Kidney (tissue), 13 donors: ENCODE measurements at regions not wholly inside any gene's neighbourhood (a gene's known extent, or its start where the extent isn't known, plus 50 kb on each side); places are given as distances from the start of the nearest gene placed in this dataset.

Experiments
- DNase-seq, 5 donors: peaks; one replicate each; pipeline ENCODE4 v3.0.0-alpha.2; 2013 to 2020
- FAIRE-seq: peaks from 2 replicates; lab custom pipeline; 2012; peaks lifted over from hg19 to GRCh38; lab: Jason Lieb, UNC
- H3K27ac ChIP-seq, 2 donors: one replicate each; pipeline ENCODE4 v1.7.0; 2013; ENCODE audit warnings: low read depth in 2 of 2, low read length in 2 of 2, inconsistent platforms in 1 of 2
- H3K27me3 ChIP-seq: one replicate; pipeline ENCODE4 v1.7.1; 2013; ENCODE audit warnings: low read length, inconsistent platforms; ENCODE audit not compliant: control insufficient read depth, insufficient read depth
- H3K36me3 ChIP-seq, 3 donors: one replicate each; pipeline versions ENCODE4 v1.7.0 to v1.7.1; 2013; ENCODE audit warnings: low read length in 3 of 3, control low read depth in 1 of 3, inconsistent platforms in 1 of 3; ENCODE audit not compliant: insufficient read depth in 3 of 3, control insufficient read depth in 2 of 3
- H3K4me1 ChIP-seq, 3 donors: one replicate each; pipeline versions ENCODE4 v1.7.0 to v1.7.1; 2013; ENCODE audit warnings: low read length in 3 of 3, inconsistent platforms in 1 of 3, low read depth in 1 of 3; ENCODE audit not compliant: control insufficient read depth in 2 of 3, insufficient read depth in 2 of 3
- H3K4me3 ChIP-seq, 3 donors: one replicate each; pipeline versions ENCODE4 v1.7.0 to v1.8.1; 2013; ENCODE audit warnings: low read length in 3 of 3, control low read depth in 1 of 3, inconsistent platforms in 1 of 3
- H3K9ac ChIP-seq, 3 donors: one replicate each; pipeline versions ENCODE4 v1.7.0 to v1.7.1; 2013; ENCODE audit warnings: low read length in 3 of 3, control low read depth in 1 of 3, inconsistent platforms in 1 of 3
- H3K9me3 ChIP-seq, 3 donors: one replicate each; pipeline versions ENCODE4 v1.7.0 to v1.7.1; 2013; ENCODE audit warnings: low read length in 3 of 3, control low read depth in 1 of 3, inconsistent platforms in 1 of 3; ENCODE audit not compliant: control insufficient read depth in 2 of 3, insufficient read depth in 1 of 3
- intact Hi-C: fragments of 100-400 bp; cut with DNase I; formaldehyde crosslinking; loops from one replicate; pipeline ENCODE4 v1.11.1; 2022
- TF ChIP-seq, protein P1 (sequence below): IDR thresholded peaks from 3 replicates; pipeline ENCODE4 v1.5.1; 2012; ENCODE audit warnings: mild to moderate bottlenecking, moderate library complexity, borderline replicate concordance; ENCODE audit not compliant: insufficient read depth; ENCODE audit errors: extremely low read depth
- donor health status: control.
- donor health status: control.
- donor health status: control.
- donor health status: control.
- donor health status: control.
- donor health status: DM: yes; HTN: yes; CAD: no.
- donor health status: Normal renal cell carcinoma (clear cell type).

DNA sequence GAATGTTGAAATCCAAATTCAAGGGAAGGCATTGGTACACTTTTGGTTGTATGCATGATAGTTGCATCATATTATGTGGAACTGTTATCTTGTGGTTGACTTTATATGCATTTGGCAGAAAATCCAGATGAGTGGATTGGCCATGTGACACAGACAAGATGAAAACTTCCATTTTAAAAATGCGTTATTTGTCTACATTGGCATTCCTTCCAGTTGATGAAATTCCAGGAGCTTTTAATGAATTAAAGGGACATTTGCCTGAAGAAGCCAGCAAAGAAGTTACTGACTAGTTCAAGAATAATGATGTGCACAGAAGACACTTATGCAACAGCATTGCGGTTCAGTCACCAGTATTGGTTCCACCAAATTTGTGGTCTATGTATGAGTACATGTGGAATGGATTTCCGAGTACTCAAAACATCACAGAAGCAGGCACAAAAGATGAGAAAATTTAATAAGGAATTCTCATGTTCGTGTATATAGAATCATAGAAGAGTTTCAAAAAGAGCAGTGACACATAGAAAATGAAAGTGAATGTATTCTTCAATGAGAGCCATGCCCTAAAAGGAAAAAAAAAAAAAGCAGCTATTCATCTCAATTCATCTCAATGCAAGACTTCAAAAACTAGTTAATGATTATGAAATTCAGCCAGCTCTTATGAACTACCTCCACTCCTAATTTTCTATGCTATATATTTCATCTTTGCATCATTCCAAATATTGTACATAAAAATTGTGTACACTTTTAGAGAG is 232.1 kb downstream of the RBM43 start:
- no peaks in the 10 kb centered on the region for H3K4me1 ChIP-seq
- no peak overlapping the region for H3K27ac ChIP-seq
- no peaks in the 10 kb centered on the region for H3K27me3 ChIP-seq
- no peak overlapping the region for H3K9ac ChIP-seq
- no peaks in the 10 kb centered on the region for H3K36me3 ChIP-seq
- TF ChIP-seq, protein P1, sequence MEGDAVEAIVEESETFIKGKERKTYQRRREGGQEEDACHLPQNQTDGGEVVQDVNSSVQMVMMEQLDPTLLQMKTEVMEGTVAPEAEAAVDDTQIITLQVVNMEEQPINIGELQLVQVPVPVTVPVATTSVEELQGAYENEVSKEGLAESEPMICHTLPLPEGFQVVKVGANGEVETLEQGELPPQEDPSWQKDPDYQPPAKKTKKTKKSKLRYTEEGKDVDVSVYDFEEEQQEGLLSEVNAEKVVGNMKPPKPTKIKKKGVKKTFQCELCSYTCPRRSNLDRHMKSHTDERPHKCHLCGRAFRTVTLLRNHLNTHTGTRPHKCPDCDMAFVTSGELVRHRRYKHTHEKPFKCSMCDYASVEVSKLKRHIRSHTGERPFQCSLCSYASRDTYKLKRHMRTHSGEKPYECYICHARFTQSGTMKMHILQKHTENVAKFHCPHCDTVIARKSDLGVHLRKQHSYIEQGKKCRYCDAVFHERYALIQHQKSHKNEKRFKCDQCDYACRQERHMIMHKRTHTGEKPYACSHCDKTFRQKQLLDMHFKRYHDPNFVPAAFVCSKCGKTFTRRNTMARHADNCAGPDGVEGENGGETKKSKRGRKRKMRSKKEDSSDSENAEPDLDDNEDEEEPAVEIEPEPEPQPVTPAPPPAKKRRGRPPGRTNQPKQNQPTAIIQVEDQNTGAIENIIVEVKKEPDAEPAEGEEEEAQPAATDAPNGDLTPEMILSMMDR: no peak
- H3K4me3 ChIP-seq: no peak overlapping the region
- no peak for DNase-seq
- intact Hi-C loops: no loop called here
- H3K9me3 ChIP-seq: no peaks in the 10 kb centered on the region
- FAIRE-seq: no peak

DNA sequence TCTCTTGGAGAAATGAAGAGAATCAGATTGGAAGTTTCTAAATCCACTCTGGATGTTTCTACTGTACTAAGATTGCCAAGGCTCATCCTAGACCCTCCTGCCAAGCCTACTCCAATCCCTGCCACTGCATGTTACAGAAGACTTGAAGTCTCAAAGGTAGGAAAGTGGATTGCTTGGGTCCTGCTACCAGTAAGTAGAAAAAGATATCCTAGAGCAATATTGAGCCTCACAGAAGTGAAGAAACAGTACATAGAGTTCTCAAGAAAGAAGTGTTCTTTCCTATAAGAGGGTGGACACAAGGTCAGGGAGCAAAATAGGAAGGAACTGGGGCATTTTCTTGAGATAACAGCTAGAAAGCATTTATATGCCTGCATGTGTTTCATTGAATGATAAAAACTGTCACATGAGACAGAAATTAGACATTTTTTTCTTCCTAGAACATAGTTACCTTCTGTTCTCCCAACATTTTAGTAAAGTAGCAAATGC is 232.9 kb downstream of the RBM43 start:
- TF ChIP-seq, protein P1: no peak
- Histone ChIP-seq H3K27me3 (no peaks in the 10 kb centered on the region), H3K9me3 (no peaks in the 10 kb centered on the region), H3K4me3 (no peak overlapping the region), H3K4me1 (no peaks in the 10 kb centered on the region), H3K9ac (no peak overlapping the region), H3K36me3 (no peaks in the 10 kb centered on the region), H3K27ac (no peak overlapping the region)
- no peak for FAIRE-seq
- DNase-seq: no peak
- intact Hi-C loops: no loop called here

DNA sequence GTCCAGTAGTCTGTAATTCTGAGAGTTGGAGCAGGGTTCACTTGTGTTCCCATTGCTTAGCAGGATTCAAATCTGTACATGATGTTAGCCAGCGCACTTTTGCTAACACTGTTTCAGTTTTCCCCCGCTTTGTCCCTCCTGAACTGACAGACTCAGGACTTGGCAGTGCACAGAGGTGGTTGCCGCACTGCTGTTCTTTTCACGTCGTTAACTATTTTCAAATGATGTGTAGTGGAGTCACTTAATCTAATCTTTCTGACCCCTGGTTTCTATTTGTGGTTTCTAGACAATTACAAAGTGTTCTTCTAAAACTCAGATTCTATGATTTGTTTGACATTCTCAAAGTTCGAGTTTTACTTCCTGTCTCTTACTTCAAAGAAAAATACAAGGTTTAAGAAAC is 234.5 kb downstream of the RBM43 start:
- H3K36me3 ChIP-seq: no peaks in the 10 kb centered on the region
- no peak overlapping the region for H3K27ac ChIP-seq
- H3K27me3 ChIP-seq: no peaks in the 10 kb centered on the region
- no peak overlapping the region for H3K9ac ChIP-seq
- DNase-seq (no peak), FAIRE-seq (no peak)
- H3K4me1 ChIP-seq: no peaks in the 10 kb centered on the region
- TF ChIP-seq, protein P1: no peak
- no peak overlapping the region for H3K4me3 ChIP-seq
- intact Hi-C loops: no loop called here
- H3K9me3 ChIP-seq: no peaks in the 10 kb centered on the region
